GM04504 (cell line): ENCODE measurements at regions not wholly inside any gene's neighbourhood (a gene's known extent, or its start where the extent isn't known, plus 50 kb on each side); places are given as distances from the start of the nearest gene placed in this dataset.
"Not testable (repeated sequence)": the region's sequence is repeated elsewhere in the genome, so short reads cannot be mapped to it uniquely, and the experiment has no call there.

ENCODE experiments used
- DNase-seq: peaks from one replicate; pipeline ENCODE4 v3.0.0-alpha.2; 2012; ENCODE audit warnings: low read depth

DNA sequence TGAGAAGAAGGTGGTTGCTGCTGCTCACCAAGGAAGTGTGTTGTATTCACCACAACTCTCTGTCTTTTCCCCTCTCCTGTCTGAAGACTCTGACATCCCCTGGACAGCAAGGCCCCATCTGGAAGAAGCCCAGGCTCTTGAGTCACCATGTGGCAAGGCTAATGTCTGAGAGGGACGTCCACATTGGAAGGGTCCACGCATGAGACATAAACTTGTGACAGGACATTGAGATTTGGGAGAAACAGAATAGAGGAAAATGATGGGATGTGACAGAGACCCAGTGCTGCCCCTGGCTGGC is 176.5 kb downstream of the IRF8 start:
- no peak for DNase-seq

DNA sequence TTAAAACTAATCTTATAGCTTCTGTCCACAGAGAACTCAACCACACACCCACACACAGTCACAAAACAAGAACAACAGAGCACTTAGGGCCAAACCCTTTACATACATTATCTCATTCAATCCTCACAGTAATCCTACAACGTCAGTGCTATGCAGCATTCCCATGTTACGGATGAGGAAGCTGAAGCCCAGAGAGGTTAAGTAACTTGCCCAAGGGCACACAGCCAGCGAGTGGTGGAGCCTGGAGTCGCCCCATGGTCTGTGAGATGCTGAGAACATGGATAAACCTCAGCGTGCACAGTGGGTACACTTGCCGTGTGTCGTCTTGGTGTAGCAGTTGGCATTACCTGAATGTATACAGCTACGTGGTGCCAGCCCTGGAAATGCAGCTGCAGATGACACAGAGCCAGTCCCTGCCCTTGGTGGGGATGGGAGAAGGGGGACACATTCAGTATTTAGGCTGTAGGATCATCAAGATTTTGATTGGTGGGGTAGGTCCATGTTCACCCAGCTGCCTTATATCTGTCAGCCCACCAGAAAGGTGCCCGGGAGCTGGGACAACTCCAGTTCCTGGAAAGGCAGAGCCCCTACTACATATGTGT is 177.0 kb downstream of the IRF8 start:
- no peak for DNase-seq

DNA sequence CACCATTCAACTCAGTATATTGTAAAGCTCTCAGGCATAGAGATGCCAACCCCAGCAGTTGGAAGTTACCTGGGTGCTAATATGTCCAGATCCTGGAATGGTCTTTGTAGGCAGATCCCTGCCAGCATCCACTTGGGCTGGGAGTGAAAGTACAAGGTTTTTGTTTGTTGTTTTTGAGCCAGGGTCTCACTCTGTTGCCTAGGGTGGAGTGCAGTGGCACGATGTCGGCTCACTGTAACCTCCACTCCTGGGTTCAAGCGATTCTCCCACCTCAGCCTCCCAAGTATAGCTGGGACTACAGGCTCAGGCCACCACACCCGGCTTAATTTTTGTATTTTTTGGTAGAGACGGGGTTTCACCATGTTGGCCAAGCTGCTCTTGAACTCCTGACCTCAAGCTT is 177.6 kb downstream of the IRF8 start:
- no peak for DNase-seq

DNA sequence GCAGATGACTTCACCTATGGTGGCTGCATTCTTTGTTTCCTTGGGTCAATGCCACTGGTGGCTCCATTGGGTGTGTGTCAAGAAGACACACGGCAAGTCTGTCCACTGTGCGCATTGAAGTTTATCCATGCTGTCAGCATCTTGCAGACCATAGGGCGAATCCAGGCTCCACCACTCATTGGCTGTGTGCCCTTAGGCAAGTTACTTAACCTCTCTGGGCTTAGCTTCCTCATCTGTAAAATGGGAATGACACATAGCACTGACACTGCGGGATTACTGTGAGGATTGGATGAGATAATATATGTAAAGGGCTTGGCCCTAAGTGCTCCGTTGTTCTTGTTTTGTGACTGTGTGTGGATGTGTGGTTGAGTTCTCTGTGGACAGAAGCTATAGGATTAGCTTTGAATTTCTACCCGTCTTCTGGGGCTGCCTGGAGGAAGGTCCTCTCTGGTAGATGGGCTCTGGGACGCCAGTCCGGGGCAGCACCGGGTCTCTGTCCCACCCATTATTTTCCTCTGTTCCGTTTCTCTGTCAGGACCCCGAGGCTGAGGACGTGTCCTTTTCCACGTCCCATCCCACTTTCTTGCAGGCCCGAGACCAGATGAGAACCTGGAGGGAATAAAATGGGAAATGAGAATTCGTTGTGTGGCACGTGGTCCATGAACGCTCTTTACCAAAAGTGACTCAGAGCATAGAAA is 178.4 kb downstream of the IRF8 start:
- DNase-seq = no peak

DNA sequence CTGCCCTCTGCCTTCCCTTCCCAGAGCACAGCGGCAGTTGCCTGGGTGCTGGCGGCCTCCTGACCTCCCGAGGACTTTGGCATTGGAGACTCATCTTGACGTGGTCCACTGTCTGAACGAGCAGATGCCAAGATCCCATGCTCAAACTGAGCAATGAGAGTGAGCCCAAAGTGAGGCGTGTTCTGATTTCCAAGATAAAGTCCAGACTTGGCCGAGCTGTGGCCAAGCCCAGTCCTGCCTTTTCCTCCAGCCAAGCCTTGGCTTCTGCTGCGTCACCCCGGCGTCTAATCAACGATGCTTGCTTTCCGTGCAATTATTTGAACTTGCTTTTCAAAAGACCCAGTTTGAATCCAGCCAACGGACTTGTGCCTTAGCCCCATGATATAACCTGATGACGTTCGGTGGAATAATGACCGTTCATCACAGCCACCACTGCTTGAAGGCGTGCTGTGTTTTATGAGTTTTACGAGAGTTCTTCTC is 179.2 kb downstream of the IRF8 start:
- DNase-seq = no peak

DNA sequence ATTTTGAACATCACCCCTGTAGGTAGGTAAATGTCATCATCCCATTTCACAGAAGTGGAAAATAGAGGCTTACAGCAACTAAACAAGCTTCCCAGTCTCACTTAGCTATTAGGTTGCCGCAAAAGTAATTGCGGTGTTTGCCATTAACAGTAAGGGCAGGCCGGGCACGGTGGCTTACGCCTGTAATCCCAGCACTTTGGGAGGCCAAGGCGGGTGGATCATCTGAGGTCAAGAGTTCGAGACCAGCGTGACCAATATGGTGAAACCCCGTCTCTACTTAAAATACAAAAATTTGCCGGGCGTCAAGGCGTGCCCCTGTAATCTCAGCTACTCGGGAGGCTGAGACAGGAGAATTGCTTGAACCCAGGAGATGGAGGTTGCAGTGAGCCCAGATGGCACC is 179.7 kb downstream of the IRF8 start:
- not testable (repeated sequence) for DNase-seq

DNA sequence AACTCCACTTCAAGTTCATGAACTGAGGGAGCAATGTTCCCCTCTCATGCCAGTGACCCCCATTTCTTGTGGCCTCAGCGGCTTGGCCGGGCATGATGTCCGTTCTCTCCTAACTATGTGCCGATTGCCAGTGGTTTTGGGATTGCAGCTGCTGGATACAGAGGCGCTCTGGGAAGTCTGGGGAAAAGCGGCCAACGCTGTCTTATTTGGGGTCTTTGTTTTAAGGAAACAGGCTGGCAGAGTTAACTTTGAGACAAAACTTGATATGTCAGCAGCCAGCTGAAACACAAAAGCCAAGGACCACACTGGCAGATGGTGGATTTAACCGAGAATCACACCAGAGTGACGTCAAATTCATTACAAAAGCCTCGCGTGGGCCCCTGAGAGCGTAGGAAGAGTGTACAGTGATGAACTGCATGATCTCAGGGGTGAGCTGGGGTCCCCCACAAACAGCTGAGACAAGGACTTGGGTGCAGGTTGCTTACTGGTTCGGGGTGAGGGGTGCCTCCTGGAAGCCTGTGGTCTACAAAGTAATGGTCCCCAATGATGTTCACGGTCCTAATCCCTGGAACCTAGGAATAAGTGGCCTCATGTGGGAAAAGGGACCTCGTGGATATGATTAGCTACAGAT is 180.4 kb downstream of the IRF8 start:
- DNase-seq = no peak

DNA sequence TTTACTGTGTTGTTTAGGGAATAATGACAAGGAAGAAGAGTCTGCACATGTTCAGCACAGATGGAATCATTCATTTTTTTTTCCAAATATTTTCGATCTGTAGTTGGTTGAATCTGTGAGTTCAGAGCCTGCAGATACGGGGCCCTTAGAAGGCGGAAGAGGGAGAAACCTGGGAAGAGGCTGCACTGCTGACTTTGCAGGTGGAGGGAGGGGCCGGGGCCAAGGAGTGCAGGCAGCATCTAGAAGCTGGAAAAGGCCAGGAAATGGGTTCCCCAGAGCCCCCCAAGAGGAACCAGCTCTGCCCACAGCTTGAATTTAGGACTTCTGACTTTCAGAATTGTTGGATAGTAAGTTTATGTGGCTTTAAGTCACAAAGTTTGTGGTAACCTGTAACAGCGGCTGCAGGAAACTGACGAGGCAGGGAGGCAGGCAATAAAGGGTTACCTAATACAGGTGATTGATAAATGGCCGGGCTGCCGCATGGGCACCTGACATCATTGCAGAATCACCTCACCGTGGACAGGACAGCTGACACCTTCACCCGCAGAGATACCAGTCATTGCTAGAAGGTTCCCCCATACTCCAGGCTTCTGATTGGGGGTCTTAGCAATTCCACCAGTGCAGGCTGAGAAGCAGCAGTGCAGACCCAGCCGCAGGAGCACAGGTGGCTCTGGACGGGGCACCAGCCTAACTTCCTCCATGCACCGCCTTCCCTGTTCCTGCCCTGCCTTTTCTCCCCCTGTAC is 181.3 kb downstream of the IRF8 start:
- DNase-seq = no peak

DNA sequence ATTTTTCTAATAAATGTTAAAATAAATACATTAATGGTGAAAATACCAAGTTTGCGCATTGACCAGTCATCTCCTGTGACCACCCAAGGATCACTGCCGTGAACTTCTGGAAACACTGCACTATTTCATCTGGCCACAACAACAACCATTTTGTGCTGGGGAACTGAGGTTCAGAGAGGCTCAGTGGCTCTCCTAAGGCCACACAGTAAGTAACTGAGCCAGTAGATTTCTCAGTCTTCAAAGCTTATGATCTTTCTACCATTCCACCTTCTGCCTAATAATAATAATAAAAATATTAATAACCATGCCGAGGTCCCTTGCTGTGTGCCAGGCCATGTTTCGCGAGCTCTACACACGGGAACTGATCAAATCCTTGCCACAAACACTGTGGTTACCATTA is 182.0 kb downstream of the IRF8 start:
- DNase-seq = no peak

DNA sequence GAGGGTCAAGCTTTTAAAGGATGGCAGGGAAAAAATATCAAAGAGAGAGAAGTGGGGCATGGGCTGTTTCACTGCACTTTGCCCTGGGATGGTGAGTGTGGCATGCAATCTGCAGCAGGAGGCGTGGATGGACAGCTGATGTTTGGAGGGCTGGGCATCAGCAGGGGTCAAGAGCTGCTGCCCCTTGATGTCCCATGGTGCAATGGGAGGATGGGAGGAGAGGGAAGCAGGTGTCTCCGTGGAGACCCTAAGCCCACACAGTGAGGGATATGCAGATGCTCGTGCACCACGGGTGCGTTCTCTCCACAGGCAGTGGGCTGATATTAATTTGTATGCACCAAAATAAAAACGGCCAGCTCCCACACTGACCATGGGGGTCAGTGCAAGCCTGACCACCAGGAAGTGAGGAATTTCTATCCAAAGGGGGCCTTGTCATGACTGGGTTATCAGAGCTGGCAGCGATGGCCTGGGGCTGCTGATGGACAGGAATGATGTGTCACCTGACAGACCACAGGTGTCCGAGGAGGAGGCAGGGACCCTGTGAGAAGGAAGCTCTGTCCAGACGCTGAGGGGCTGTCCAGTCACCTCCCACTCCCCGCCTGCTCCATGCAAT is 183.6 kb downstream of the IRF8 start:
- no peak for DNase-seq

DNA sequence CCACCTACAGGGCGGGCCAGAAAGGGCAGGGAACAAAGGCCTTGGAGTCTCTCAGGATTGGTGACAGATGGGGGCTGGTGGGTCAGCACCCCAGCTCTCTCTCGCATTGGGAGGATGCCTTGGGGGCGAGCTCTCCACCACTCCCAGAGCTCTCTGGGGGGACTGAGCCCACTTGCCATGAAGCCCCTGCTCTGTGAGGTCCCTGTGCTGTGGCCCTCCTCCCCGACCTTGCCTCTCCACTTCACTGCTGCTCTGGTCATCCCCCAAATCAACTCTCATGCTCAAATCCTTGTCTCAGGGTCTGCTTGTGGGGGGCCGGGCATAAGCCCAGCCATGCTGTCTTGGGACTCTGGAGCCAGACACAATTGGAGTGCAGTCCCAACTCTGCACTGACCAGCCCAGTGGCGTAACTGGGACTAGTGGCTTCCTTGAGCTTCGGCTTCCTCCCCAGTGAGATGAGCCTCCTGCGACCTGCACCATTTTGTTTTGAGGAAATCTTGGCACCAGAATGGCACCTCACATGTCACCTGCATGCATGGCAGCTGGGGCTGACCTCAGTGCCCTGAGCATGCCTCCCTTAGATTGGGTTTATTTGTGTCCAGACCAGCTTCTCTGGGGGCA is 184.5 kb downstream of the IRF8 start:
- DNase-seq = no peak

DNA sequence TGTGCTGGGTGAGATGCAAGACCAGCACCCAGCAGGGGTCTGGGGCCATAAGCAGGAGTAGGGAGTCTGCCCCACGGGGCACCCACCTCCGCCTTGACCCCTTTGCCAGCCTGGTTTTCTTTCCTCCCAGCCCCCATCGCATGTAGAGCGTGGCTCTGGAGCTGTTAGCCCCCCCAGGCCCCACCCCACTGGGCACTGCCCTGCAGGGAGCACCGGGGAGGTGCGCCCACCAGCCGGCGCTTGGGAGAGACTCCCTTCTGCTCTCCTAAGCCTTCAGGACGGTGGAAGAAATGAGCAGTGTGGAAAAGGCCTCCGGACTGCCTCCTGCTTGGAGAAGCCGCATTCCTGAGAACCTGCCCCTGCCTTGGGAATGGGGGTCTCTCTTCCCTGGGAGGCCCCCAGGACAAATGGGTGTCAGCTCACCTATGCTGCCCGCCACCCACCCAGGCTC is 186.2 kb downstream of the IRF8 start:
- no peak for DNase-seq

DNA sequence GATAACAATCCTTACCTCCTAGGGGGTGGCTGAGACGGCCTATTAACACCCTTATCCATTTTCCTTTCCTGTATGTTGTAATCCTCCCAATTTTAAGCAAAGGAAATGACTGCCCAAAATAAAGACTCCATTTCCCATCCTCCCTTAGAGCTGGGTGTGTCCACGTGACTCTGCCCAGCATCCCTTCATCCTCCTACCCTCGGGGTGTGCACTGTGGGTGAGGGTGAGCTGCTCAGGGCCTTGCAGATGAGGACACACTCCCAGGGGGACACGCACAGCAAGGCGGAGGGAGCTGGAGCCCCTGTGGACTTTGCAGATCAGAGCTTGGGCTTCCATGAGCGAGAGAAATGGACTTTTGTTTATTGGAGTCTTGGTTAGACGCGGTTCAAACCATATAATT is 186.8 kb downstream of the IRF8 start:
- no peak for DNase-seq

DNA sequence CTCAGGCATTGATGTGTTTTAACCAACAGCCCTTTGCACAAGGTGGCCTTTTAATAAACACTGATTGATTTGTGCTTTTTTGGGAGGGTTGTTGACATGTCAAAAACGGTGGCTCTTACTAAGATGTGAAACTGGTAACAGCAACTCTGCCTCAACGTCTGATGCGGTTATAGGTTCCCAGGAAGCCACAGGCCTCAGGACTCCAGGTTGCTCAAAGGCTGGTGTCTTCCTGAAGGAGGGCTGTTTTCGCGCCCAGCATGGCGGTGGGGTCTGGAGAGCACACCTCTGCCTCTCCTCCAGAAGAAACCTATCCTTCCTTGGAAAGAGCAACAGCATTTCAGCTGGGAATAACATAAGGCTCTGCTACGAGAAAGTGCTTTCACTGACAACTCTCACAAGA is 187.5 kb downstream of the IRF8 start:
- DNase-seq = no peak

DNA sequence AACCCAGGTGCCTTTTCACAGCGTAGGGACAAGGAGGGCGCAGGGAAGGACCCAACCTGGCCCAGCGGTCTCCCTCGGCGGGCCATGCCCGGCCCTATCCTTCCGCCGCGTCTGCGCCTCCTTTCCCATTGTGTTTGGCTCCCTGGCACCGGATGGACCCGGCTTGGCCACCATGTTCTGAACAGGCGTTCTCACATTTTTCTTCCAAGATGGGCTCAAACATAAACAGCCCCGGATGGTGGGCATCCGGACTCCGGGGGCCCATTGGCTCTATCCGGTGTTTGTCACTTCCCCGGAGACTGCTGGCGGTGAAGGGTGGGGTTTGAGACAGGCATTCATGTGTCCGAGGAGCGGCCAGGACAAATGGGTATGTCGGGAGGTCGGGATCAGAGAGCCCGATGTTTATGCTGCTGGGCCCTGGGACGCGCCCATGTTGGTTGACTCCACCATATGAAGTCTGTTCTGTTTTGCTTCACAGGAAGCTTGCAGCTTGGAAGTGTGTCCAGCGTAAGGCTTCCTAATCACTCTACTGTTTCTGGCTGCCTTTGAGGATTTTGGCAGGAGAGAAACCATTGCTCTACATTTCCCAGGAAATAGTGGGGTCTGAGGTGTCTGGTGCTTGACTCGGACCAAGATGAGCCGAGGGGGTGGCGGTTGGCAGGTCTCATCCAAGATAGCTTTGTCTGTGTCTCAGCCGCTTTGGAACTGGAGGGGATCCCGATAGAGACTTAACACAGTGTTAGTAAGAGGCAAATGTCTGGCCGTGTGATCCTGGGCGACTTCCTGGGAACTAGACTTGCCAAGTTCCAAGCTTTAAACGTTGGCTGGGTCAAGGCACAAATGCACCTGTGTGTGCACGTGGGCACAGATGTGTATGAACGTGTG is 188.3 kb downstream of the IRF8 start:
- no peak for DNase-seq

DNA sequence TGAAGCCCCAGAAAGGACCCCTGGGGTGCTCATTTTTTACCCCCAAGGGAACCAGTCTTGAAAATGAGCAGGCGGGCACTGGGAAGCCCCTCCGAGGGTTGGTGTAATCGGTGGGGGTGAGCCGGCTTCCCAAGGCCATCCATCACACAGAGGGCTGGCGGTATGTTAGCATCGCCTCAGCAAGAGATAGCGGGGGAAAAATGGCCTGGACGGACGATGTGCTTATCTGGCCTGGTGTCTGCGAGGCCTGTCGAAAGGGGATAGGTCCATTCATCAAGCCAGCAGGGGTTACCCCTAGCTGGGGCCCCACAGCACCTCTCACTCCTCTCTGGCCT is 188.9 kb downstream of the IRF8 start:
- no peak for DNase-seq

DNA sequence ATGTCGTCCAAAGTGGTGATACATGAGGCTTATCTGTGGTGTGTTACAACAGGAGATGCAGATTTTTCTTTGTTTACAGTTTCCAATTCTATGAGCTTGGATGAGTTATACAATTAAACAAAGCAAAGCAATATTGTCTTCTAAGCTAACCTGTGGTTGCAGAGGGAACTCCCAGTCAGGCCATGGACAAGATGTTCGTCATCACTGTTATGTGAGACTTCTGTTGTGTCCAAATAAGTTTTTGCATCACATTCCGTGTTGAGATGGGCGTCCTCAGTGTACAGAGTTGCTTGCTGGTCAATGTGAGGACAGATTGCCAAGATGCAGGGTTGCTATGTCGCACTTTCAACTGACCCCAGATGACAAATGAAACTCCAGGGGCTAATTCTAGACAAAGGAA is 189.3 kb downstream of the IRF8 start:
- DNase-seq = no peak

DNA sequence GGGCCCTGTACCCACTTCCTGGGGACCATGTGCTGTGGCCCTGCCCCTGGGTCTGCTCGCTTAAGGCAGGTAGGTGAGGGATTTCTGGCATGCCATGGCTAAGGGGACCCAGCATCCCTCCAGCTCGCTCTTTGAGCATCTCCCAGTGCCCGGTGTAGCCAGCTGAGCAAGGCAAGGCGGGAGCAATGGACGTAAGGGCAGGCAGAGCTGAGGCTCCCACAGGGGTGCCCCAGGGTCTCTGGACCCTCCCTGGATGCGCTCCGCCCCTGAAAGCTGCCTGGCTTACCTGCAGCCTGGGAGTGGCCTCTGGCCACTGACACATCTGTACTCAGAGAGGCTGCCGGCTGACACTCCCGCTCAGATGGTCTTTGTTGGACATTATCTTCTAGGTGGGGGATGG is 189.9 kb downstream of the IRF8 start:
- DNase-seq = no peak

DNA sequence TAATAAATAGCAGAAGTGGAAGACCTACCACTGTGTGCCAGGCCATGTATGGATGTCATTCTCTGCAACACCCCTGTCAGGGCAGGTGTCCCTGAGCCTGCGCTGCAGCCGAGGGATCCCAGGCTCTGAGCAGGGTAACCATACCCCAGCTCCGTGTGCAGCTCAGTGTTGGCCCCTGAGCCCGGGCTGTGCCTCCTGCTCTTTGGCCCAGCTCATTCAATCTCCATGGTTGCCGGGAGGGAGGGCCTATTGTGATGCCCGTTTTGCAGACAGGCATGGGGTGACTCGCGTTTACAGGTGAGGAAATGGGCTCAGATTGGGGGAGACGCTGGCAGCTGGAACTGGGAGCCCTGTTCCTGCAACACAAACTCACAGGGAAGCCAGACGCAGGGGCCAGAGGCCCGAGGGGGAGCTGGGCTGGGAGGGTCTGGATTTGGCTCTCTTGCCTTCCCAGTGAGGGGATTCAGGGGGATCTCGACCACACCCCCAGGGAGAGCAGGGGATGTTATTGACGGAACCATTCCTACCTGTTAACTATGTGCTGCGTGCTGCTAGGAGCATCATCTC is 190.5 kb downstream of the IRF8 start:
- DNase-seq = no peak

DNA sequence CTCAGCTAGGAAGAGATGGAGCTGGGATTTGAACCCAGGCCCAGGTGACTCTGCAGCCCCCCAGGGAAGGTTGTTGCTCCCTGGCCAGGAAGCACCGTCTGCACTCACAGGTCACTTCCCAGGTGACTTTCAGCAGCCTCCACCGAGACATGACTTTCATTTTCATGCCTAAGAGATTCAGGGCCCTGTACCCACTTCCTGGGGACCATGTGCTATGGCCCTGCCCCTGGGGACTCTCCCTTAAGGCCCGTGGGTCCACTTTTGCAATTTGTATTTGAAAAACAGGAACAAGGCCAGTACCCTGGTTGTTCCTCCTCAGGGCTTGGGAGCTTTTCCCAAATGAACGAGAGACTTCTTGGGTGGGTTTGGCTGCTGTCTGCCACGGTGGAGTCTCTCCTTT is 191.0 kb downstream of the IRF8 start:
- DNase-seq = no peak
